HG03521 (cell line): ENCODE measurements at regions not wholly inside any gene's neighbourhood (a gene's known extent, or its start where the extent isn't known, plus 50 kb on each side); places are given as distances from the start of the nearest gene placed in this dataset.
"Not testable (repeated sequence)": the region's sequence is repeated elsewhere in the genome, so short reads cannot be mapped to it uniquely, and the experiment has no call there.

Source experiments
- ATAC-seq: cut with Tn5 transposase; IDR thresholded peaks from one replicate; pipeline ENCODE4 v1.9.1; 2021; ENCODE audit warnings: mild to moderate bottlenecking, moderate library complexity; ENCODE audit not compliant: unreplicated experiment

DNA sequence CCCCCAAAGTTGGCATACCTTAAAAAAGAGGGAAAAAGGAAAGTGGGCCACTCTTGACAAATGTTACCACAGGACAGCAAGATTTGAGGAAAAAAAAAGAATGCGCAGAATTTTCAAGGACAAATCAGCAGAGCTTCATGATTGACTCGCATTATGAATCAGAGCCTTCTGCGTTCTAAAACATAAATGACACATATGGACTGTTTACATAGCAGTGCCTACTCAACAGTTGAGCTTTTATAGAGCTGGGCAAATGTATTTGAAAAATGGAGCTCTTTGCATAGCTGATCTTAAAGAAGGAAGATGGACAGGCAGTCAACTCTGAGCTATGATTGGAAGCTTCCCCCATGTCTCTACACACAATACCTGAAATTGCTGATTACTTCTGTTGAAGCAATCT lies 213.2 kb upstream of the NT5E start:
- no peak for ATAC-seq

DNA sequence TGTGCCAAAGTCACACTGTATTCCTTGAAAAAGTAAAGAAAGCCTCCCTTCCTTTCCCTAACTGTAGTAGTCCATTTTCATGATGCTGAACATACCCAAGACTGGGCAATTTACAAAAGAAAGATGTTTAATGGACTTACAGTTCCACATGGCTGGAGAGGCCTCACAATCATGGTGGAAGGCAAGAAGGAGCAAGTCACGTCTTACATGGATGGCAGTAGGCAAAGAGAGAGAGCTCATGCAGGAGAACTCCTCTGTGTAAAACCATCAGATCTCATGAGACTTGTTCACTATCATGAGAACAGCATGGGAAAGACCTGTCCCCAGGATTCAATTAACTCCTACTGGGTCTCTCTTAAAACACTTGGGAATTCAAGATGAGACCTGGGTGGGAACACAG lies 222.5 kb upstream of the NT5E start:
- not testable (repeated sequence) for ATAC-seq

DNA sequence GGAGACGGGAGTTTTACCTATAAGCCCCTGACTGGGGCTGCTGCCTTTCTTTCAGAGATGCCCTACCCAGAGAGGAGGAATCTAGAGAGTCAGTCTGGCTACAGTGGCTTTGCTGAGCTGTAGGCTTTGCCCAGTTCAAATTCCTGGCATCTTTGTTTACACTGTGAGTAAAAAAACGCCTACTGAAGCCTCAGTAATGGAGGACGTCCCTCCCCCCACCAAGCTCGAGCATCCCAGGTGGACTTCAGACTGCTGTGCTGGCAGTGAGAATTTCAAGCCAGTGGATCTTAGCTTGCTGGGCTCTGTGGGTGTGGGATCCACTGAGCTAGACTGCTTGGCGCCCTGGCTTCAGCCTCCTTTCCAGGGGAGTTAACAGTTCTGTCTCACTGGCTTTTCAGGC lies 237.1 kb upstream of the NT5E start:
- not testable (repeated sequence) for ATAC-seq

DNA sequence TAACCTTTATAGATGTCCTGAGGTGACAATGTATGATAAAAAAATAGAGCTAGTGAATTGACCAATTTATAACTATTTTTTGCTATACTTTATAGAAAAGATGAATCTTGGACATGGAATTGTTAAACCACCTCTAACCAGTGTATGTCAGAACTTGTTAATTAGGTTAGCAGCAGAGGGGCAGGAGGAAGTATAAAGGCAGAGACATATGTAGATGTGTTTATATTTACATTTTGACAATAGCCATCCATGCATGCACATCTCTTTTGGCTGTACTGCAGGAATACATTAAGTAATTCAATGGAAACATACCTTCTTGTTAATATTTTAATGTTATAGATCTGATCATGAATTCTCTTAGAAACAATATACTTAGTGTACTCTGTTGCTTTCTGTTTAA lies 254.6 kb upstream of the NT5E start:
- no peak for ATAC-seq

DNA sequence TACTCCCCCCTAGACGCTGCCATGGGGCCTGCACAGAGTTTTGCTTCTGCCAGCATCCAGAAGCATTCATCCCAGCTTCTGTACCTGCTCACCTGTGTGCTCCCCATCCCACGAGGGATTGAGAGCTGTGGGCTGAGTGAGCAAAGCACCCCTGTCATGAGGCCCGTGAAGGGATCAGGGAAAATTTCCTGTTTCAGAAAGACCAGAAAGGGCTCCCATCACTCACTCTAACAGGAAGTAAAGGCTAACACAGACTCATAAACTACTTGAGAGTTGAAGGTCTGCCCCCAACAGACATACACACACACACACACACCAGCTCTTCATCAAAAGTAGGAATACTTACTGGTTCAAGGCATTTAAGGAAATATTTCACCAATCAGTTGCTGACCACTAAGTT lies 256.5 kb upstream of the NT5E start:
- ATAC-seq, result no peak

DNA sequence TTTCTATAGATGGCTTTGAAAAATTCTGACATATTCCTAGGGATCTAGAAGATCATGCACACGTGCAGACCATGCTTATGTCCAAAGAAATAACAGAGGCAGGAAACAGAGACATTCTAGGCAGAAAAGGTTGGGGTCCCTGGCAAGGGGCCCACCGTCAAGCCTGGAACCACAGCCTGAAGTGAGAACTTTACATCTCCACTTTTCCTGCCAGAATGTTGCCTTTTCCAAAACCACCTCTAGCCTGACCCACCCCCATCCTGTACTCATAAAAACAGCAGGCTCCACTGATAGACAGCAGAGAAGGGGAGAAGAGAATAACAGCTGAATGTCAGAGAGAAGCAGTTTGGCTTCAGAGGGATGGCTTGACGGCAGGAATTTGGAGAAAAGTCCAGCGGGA lies 257.3 kb upstream of the NT5E start:
- ATAC-seq, result no peak

DNA sequence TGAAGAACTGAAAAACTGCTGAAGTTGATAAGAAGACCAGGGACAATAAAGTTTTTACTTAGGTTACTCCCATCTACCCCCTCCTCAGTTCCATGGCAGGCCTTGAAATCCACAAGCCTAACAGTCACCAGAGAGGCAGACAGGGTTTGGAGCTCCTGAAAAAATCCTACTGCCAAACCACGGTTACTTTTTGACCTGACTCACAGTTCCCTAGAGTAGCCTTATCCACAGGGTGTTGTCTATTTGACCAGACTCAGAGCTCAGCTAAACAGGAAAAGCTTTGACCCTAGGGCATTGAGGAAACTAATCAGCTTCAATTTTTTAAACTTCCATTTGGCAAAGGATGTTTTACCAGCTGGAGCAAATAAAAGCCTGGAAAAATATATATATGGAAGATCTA lies 257.7 kb upstream of the NT5E start:
- ATAC-seq, result no peak

DNA sequence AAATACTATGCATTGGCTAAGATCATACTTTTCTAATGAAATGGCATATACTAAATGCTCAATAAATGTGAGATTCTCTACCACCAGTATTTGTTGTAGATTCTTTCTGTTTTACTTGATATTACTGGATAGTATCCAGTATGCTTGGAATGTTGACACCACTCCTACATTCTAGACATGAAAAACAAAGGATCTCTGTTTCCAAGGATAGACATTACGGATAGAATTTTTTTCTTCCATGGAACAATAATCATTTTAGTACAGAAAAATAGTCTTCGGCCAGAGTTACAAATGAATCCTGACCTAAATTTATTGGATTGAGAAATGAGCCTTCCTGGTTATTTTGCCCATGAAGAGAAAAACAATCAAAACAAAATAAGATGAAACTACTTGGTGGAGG lies 258.2 kb upstream of the NT5E start:
- no peak for ATAC-seq

DNA sequence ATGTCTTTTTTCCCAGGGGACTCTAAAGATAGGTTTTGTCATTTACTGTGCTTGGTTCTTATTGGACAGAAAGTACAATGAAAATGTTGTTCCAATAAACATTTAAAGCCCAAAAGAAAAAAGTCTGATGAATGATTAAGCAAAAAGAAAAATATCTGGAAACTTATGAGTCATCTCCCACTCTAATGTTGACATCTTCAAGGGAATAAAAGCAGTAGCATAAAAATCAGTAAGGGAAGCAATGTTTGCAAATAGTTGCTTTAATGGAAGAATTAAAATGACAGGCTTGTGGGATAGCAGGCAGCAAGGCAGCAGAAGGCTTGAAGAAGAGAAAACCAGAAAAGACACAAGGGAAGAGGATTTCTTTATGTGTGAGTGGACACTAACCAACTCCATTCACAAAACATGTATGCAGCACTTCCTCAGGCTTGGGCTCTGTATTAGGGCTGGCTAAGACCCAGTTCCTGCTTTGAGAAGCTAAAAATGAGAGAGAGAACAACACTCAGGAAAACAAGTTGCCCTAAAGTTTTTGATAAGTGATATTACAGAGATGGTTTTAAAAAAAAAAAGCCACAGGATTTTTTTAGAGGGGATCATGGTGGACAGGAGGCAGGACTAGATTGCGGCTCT lies 263.2 kb upstream of the NT5E start:
- ATAC-seq, result no peak

DNA sequence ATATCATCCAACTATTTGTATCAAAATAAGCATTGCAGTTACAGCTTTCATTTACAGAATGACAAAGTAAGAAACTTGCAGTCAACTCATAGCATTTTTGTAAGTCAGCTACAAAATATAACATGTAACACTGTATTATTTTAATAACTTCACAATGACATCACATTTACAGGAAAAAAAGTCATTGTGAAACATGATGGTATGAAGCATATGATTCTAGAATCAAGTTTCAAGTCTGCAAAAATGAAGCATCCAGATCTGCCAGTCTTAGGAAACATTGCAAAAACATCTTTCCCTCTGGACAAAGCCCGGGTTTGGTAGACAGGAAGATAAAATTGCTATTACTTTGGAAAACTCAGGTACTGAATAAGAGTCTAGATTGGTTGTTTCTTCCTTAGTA lies 263.9 kb upstream of the NT5E start:
- no peak for ATAC-seq

DNA sequence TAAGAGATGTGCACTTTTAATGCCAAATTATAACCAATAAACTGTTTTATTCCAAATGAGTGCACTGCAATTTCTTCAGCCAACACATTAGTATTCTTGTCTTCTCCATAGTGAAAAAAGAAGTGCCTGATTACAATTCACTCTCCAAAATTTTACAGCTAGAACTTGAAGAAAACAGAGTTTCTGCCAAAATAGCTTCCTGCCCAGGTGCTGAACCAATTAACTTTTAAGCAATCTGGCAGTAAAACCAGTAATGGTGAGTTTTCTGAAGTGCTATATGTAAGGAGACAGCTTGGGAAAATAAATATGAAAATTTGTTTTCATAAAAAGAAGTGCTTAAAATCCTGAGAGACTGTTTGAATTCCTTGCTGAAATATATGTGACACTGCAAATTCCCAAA lies 266.0 kb upstream of the NT5E start:
- no peak for ATAC-seq

DNA sequence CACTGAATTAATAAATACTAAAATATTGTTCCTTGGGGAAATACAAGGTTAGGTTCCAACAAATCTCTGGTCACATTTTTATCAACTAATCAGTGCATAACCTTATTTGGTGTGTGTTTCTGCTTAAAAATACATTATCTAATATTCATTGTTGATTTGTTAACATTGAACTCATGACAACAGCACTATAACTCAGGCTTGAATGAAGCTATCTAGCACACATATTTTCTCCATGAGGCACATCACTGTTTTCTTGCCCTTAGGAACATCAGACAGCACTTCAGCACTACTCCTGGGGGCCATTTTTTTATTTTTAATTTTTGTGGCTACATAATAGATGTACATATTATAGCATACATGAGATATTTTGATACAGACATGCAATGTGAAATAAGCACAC lies 277.2 kb upstream of the NT5E start:
- ATAC-seq, result no peak

DNA sequence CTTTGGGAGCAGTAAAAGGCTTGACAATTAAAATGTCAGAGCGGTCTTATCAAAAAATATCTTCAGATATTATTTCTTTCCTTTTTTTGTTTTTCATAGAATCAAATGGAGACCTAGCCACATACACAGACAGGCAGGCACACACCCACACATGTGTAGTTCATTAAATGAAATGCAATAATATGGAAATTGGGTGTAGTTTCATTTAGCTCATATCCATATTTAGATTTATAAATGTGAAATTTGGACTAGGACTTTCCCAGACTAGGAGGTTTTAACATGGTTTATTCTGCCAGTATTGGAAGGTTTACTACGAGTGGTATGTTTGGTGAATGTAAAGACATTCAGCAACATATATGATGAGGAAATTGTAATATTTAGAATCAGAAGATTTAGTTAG lies 277.7 kb upstream of the NT5E start:
- ATAC-seq, result no peak

DNA sequence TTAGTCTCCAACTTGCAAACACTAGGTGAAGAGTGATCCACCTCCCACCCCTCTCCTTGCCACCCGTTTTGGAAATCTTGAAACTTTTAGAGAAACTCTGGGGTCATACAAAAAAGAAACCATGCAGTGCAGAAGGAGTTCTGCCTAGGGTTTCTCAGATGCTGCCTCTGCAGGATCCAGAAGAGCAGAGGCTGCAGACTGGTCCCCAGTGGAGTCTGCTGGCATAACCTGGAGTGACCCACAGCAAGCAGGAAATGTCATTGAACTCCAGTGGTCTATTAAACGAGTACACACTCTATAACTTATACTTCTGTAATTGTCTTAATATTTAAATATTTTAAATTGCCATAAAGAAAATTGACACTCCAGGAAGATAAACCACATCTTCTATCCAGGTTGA lies 280.7 kb upstream of the NT5E start:
- ATAC-seq, result no peak

DNA sequence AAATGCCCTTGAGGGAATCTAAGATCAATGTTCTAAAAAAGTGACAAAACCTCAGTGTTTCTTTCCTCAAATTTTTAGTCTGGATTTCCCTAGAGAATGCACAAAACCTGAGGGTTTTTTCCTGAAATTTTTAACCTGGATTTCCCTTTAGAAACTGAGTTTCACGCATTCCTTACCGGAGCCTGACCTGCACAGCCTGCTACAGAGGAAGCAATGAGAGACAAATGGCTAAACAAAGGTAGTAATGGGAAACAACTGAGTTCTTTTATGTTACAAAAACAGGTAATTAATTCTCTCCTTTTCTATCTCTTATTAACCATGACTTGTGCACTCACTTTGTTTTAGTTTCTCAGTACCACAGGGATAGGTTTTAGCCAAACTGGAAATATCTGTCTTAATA lies 281.7 kb upstream of the NT5E start:
- ATAC-seq, result no peak

DNA sequence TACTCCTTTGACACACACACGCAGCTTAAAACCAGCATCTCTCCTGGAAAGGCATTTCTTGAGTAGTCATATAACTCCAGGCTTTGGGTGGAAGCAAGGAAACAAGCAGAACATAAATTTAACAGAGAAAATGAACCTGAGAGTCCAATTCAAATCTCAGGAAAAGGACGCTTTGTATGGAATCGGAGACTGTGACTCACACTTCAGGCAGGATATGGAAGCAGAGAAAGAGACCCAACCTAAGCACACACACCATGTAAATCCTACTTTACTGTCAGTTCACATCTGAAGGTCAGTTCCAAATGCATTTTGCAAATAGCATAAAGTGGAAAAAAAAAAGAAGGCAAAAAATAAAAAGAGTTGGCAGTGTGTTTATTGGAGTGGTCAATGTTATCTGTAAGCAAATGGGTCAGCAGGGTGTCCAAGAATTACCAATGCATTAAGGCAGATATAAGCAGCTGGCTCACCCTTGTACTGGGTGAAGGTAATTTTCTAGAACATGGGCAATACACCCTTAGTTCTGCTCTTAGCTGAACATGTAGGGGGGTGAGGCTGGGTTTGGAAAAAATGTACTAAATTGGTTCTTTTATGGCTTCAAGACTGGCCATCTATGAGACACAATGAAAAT lies 283.7 kb upstream of the NT5E start:
- no peak for ATAC-seq

DNA sequence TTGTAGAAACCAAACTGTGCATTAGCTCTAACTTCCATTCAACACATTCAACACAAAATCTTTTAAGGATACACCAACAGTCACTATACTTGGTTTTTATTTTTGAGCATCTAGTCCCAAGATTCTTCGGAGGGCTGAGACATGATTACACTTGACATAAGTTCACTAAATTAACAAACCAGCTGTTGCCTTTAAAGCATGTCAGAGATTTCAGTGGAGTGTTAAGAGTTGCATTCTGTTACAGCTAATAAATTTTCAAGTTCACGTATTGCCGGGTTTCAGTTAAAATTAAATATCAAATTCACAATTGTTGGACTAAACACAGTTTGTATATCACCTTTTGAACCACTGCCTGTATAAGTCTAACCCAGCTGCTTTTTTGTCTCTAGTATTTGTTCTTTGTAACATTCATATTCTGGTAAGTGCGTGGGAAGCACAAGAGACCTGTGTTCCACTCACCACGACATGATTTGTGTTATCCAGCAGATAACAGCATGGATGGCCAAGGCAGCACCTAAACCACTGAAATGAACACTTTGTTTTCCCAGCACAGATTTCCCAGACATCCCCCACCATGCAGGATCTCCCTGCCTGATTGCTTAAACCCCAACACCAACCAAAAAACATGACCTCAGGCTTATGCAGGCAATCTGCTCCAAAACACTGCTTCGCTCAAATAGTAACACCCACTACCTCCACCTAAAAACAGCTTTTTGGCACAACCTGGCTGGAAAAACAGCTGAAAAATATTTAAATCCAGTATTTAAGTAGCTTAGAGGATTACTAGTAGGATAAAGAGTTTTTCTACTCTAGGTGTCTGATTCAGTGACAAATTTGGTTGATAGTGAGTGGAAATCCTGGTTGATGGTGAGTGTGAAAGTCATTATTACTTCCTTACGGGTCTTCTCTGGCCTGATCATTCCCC lies 286.5 kb upstream of the NT5E start:
- no peak for ATAC-seq

DNA sequence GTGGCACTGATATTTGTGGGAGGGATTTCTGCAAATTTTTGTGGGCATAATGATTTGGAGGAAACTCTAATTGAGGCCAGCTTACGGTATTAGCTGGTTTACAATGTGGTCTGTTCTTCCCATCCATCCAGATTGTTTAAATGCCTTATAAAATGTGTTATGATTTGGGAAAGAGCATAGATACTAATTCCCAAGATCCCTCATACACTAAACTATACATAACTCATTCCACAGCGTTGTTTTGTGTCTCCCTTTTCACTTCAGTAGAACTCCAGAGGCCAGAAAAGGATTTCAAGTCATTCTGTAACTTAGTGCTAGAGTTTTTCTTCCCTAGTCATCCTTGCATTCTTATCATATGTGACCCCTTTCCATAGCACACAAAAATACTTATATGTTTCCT lies 292.6 kb upstream of the NT5E start:
- no peak for ATAC-seq

DNA sequence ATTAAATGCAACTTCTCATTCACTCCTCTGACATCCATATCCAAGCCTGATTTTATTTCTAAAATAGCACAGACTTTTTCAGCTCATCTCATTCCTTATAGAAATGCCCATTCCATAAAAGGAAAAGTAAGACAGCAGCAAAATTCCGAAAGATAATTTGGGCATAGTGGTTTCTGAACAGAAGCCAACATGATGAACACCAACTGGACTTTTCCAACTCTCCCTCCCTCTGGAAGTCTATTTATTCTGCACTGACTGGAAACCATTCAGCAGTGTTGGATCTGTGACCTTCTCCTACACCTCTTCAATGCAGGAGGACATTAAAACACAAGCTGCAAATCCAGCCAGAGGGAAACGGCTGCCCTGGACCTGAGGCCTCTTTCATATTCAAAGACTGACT lies 306.2 kb upstream of the NT5E start:
- ATAC-seq, result no peak

DNA sequence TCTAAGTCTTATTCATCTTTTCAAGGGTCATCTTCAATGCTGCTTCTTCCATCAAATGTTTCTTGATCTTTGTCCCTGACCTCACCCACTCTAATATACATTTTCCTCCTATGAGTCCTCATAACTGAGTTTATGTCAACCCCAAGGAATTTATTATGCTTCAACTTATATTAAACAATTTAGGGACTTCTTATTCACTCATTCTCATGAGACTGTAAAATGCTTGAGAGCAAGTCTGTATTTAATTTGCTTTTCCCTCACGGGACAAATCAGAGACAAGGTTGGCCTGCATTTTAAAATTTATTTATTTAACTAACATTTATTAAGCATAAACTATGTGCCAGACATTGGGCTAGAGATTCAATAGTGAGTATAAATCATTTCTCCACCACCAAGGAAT lies 312.0 kb upstream of the NT5E start:
- ATAC-seq, result no peak

DNA sequence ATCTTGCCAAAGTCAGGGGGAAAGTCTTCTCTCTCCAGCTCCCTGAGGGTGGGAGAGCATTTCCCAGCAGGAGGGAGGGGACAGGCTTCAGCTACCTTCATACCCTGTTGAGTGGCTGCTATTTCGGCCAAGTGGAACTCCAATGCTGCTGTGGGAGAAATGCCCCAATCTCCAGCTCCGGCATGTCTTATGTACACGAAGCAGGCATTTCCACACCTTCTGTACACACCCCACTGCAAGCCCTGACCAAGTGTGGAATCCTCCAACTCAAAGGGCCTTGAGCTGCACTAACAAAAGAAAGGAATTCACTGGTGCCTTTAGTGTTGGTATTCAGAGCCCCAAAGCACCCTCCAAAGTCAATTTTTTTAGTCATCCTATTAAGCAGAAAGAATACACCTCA lies 313.6 kb upstream of the NT5E start:
- ATAC-seq, result no peak
